GM18909 (cell line): ENCODE measurements at regions not wholly inside any gene's neighbourhood (a gene's known extent, or its start where the extent isn't known, plus 50 kb on each side); places are given as distances from the start of the nearest gene placed in this dataset.

Source experiments
- ATAC-seq: cut with Tn5 transposase; IDR thresholded peaks from one replicate; pipeline ENCODE4 v1.9.1; 2021; ENCODE audit warnings: mild to moderate bottlenecking; ENCODE audit not compliant: unreplicated experiment, poor library complexity

GRCh38 chr10:2425320-2425719, 642.0 kb upstream of the PFKP start:
- no peak for ATAC-seq

GRCh38 chr10:2414562-2414961, 652.8 kb upstream of the PFKP start:
- no peak for ATAC-seq

- no peak for ATAC-seq
Observed at GRCh38 chr10:2414039-2414438, 653.3 kb upstream of the PFKP start.

- no peak for ATAC-seq
Observed at GRCh38 chr10:2410049-2410448, 657.3 kb upstream of the PFKP start.

- ATAC-seq, result no peak
Observed at GRCh38 chr10:2401459-2401858, 664.1 kb upstream of the ADARB2 start.

- no peak for ATAC-seq
Observed at GRCh38 chr10:2399482-2399881, 662.2 kb upstream of the ADARB2 start.

- no peak for ATAC-seq
Observed at GRCh38 chr10:2392145-2392812, 655.0 kb upstream of the ADARB2 start.

- ATAC-seq, result no peak
Observed at GRCh38 chr10:2387672-2388071, 650.3 kb upstream of the ADARB2 start.

- no peak for ATAC-seq
Observed at GRCh38 chr10:2387261-2387660, 649.9 kb upstream of the ADARB2 start.

- ATAC-seq, result no peak
Observed at GRCh38 chr10:2380218-2380617, 642.9 kb upstream of the ADARB2 start.

- no peak for ATAC-seq
Observed at GRCh38 chr10:2367083-2367482, 629.8 kb upstream of the ADARB2 start.

GRCh38 chr10:2366264-2366931, 629.1 kb upstream of the ADARB2 start:
- ATAC-seq, result no peak

- no peak for ATAC-seq
Observed at GRCh38 chr10:2362331-2362730, 625.0 kb upstream of the ADARB2 start.

GRCh38 chr10:2358586-2358985, 621.3 kb upstream of the ADARB2 start:
- no peak for ATAC-seq

GRCh38 chr10:2356670-2357069, 619.3 kb upstream of the ADARB2 start:
- ATAC-seq, result no peak

- no peak for ATAC-seq
Observed at GRCh38 chr10:2351566-2351965, 614.2 kb upstream of the ADARB2 start.

- ATAC-seq, result no peak
Observed at GRCh38 chr10:2342206-2342605, 604.9 kb upstream of the ADARB2 start.

GRCh38 chr10:2340831-2341647, 603.7 kb upstream of the ADARB2 start:
- ATAC-seq, result no peak

GRCh38 chr10:2335626-2336025, 598.3 kb upstream of the ADARB2 start:
- no peak for ATAC-seq

- ATAC-seq, result no peak
Observed at GRCh38 chr10:2334575-2334974, 597.2 kb upstream of the ADARB2 start.

GRCh38 chr10:2329082-2329481, 591.8 kb upstream of the ADARB2 start:
- no peak for ATAC-seq
